ENCODE measurements at regions not wholly inside any gene's neighbourhood (a gene's known extent, or its start where the extent isn't known, plus 50 kb on each side); places are given as distances from the start of the nearest gene placed in this dataset.
A peak's percentile ranks its signal among the peaks of the same experiment; 100 is the strongest.

DNA sequence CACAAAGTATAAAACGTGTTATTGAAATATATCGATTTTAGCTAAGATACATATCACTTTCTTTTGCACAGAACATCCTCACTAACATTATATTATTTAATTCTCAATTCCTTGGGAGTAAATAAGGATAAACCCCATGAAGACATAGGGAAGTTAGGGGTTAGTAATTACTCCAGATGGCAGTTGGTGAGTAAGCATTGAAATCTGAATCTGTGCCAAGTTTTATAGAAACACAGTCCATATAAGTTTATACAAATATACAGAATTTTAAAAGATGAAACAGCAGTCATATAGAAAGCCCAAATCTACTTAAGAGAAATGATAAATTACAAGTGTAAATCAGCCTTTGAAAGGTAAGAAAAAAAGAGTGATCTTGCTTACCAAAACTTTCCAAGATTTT lies 200.4 kb upstream of the SYT10 start:
- DNase-seq (ENCODE audit: low spot score in 2 of 2) (no peak), ATAC-seq (no peak)
- Mint-ChIP-seq H3K27ac (no peak overlapping the region), H3K9me3 (peaks cover 0 to 8% of the 10 kb centered on the region in 2 donors), H3K36me3 (no peaks in the 10 kb centered on the region)

DNA sequence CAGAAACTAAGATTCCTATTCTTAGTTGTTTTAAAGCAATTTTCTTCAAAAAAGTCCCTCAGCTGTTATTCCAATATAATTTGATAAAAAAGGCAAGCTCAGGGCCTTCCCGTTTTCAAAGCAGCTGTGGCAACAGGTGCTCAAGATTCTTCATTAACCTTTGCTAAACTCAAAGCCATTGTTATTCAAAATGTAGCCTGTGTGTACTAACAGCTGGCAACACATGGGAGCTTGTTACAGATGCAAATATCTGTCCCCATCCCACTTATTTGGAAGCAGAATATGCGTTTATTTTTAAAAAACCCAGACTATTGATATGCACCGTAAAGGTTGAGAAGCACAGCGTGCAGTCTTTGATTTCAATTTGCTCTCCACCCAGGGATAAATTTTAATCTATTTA lies 210.4 kb upstream of the SYT10 start:
- ATAC-seq, result no peak
- Mint-ChIP-seq H3K36me3 (no peaks in the 10 kb centered on the region), H3K27ac (no peak overlapping the region), H3K9me3 (peaks cover 0 to 7% of the 10 kb centered on the region in 2 donors)
- DNase-seq (ENCODE audit: low spot score in 2 of 2), result no peak

DNA sequence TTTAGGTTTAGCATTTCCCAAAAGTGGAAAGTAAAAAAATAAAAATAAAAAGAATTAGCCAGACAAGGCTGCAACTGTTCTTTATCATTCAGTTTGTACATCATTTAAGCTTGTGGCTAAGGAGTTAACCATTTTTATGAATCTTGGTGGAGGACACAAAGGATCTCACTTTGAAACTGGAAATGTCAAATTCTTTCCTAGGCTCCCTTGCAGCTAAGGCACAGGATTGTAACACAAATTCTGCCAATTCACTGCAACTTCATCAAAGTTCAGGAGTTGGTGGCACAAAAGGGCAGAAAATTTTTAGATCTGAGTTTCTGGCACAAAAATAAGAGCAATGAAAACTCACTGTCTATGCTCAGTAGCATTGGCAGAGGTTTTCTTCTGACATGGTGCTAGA lies 211.2 kb upstream of the SYT10 start:
- Mint-ChIP-seq H3K27ac (no peak overlapping the region), H3K9me3 (peaks cover 0 to 7% of the 10 kb centered on the region in 2 donors)
- no peak for ATAC-seq

DNA sequence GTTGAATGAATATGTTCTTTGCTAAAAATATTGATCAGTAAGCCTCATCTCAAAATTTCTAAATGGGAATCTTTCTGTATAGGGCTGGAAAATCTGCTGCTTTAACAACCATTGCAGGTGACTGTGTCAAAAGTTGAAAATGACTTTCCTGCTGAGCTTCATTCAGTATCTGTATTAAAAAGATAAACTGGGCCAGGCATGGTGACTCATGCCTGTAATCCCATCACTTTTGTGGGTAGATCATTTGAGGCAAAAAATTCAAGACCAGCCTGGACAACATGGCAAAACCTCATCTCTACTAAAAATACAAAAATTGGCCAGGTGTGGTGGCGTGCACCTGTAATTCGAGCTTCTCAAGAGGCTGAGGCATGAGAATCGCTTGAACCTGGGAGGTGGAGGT lies 213.7 kb upstream of the SYT10 start:
- DNase-seq (ENCODE audit: low spot score in 2 of 2), result no peak
- H3K27ac Mint-ChIP-seq, result no peak overlapping the region
- peaks cover 0 to 7% of the 10 kb centered on the region in 2 donors for H3K9me3 Mint-ChIP-seq
- ATAC-seq, result no peak
- no peaks in the 10 kb centered on the region for H3K36me3 Mint-ChIP-seq

More for the DNA sequence above, 211.2 kb upstream of the SYT10 start:
- no peaks in the 10 kb centered on the region for H3K36me3 Mint-ChIP-seq
- no peak for DNase-seq (ENCODE audit: low spot score in 2 of 2)

DNA sequence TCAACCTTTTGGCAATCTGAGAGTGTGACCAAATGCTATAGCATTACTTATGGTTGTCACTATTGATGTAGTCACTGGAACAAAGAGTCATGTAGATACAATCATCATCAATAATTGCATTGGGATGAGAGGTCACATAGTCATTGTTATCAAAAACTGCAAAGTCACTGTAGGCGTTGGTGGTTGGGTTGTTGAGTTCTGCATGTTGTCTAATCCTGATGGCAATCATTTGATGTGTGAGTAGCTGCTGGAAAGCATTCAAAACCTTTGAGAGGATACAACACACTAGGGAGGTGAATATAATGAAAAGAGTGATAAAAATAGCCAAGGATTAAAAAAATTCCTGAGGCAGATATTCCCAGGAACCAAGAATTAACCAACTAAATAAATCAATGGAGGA lies 214.7 kb upstream of the SYT10 start:
- Mint-ChIP-seq H3K9me3 (peaks cover 0 to 7% of the 10 kb centered on the region in 2 donors), H3K36me3 (no peaks in the 10 kb centered on the region), H3K27ac (no peak overlapping the region)
- ATAC-seq (no peak), DNase-seq (ENCODE audit: low spot score in 2 of 2) (no peak)

DNA sequence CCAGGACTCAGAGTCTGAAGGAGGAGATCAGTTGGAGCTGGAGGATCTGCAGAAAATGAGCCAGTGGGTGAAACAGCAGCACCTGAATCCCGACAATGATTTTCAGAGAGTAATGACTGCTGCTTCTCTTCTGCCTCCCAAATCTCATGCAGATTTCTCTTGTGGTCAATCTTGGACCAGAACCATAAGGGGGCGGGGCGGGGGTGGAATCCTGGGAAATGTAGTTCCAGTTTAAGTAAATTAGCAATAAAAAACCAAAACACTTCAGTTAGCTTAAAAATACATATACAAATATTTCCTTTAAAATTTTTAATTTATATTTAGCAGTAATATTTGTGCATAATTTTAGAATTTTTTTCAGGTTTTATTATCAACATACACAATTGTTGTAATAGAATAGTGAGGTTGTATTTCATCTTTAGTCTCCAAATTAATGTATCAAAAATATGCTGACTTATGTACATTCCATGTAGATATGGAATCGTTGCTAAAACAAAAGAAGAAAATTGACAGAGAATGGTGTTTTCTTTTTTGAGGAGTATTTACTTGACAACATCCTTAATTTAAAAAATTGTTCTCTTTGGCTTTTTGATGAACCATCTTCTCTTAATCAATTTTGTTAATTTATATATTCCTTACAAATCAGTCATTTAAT lies 223.5 kb upstream of the SYT10 start:
- peaks cover 0 to 3% of the 10 kb centered on the region in 2 donors for H3K9me3 Mint-ChIP-seq
- DNase-seq (ENCODE audit: low spot score in 2 of 2) (no peak), ATAC-seq (no peak)
- no peak overlapping the region for H3K27ac Mint-ChIP-seq
- no peaks in the 10 kb centered on the region for H3K36me3 Mint-ChIP-seq

DNA sequence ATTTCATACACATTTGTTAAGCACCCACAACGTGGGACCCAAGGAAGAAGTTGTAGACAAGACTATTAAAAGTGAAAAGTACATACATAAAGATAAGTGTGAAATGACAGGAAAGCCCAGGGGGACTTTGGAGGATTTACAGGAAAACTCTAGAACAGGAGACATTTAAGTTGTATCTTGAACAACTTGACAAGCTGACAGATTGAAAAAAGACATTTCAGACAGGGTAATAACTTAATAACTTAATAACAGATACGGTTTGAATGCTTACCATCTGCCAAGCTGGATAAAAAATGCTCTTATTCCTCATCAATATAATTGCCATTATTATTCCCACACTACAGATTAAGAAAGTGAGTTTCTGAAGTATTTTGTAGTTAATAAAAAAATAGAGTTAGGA lies 229.7 kb upstream of the SYT10 start:
- DNase-seq (ENCODE audit: low spot score in 2 of 2) (no peak), ATAC-seq (no peak)
- no peaks in the 10 kb centered on the region for H3K9me3 Mint-ChIP-seq
- H3K36me3 Mint-ChIP-seq, result no peaks in the 10 kb centered on the region
- H3K27ac Mint-ChIP-seq, result no peak overlapping the region

DNA sequence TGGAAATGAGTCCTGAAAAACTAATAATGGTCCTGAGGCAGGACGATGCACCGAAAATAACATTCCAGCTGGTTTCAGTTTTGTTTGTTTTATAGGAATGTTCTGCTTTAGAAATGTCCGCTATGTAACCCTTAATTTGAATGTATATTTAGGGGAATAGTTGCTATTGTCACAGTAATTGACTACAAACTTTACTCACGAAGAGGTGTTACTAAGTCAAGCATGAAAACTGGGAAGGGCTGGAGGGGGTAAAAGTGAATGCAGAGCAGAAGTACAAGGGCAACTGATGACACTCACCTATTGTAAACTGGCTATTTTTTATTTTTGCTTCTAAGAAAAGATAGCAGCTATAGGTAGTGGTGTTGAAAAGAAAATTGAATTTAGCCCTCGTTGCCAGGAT lies 230.7 kb upstream of the SYT10 start:
- H3K36me3 Mint-ChIP-seq, result no peaks in the 10 kb centered on the region
- no peak overlapping the region for H3K27ac Mint-ChIP-seq
- no peak for DNase-seq (ENCODE audit: low spot score in 2 of 2)
- no peaks in the 10 kb centered on the region for H3K9me3 Mint-ChIP-seq
- ATAC-seq, result no peak

DNA sequence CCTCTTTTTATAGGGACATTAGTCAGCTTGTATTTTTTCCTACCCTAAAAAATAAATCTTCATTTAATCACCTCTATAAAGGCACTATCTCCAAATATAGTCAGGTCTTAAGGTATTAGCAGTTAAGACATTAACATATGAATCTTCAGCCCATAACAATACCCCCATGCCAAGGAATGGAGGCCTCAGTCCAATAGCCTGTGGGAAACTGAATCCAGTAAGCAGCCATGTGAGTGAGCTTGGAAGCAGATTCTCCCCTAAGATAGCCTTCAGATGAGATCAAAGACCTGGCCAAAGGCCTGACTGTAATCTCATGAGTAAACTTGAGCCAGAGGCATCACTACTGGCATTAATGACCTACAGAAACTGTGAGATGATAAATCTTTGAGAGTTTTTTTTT lies 232.1 kb upstream of the SYT10 start:
- no peaks in the 10 kb centered on the region for H3K36me3 Mint-ChIP-seq
- no peaks in the 10 kb centered on the region for H3K9me3 Mint-ChIP-seq
- DNase-seq (ENCODE audit: low spot score in 2 of 2) (no peak), ATAC-seq (no peak)
- peak overlapping the region in 1 of 2 donors; percentile 44 for H3K27ac Mint-ChIP-seq

DNA sequence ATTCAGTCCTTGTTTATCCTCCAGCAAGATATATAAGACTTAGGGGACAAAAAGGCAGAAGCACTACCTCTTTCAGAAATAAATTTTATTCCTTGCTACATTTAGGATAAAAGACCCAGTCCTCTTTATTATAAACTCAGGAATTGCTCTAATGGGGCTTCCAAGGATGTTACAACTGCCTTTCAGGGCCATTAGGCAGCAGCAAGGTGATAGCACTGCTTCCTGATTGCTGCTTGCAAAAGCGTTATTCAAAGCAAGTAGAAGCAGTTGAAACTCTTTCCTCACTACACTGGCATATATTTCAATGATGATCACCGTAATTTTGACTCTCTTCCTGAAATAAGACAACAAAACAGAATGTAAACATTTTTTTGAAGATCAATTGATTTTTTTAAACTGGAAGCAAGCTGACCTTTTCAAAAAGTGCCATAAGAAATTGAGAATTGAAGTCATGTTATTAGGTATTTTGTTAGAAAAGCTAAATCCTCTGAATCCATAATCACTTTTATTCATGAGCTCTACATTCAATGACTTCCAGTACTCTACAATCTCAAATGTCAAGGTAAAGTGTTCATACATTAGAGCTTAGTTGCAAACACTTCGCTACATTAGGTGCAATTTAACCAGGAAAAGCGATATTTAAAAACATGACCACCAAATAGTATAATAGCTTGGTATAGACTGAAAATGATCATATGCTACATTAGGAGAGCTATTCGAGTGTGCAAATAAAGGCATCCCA lies 233.4 kb upstream of the SYT10 start:
- ATAC-seq, result no peak
- no peaks in the 10 kb centered on the region for H3K36me3 Mint-ChIP-seq

DNA sequence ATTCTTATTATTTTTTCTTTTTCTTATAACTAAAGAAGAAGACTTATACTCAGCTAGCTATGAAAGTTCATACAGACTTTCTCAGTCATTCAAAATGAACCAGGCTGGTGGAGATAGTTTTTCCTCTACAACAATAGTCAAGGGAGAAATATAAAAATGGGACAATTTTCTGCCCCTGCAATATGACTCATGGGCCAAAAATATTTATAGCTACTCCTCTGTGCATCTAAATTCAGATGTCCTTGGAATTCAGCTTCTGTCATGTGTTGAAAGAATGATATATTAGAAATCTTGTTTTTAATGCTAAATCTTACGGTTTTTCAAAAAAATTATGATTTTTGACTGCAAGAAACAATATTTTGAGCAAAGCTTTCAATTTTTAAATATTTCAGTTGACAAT lies 237.2 kb upstream of the SYT10 start:
- Mint-ChIP-seq H3K36me3 (no peaks in the 10 kb centered on the region), H3K27ac (no peak overlapping the region), H3K9me3 (peaks cover 0 to 5% of the 10 kb centered on the region in 2 donors)
- no peak for ATAC-seq
- DNase-seq (ENCODE audit: low spot score in 2 of 2), result no peak

More for the DNA sequence above, 233.4 kb upstream of the SYT10 start:
- Mint-ChIP-seq H3K9me3 (no peaks in the 10 kb centered on the region), H3K27ac (no peak overlapping the region)
- DNase-seq (ENCODE audit: low spot score in 2 of 2), result no peak

DNA sequence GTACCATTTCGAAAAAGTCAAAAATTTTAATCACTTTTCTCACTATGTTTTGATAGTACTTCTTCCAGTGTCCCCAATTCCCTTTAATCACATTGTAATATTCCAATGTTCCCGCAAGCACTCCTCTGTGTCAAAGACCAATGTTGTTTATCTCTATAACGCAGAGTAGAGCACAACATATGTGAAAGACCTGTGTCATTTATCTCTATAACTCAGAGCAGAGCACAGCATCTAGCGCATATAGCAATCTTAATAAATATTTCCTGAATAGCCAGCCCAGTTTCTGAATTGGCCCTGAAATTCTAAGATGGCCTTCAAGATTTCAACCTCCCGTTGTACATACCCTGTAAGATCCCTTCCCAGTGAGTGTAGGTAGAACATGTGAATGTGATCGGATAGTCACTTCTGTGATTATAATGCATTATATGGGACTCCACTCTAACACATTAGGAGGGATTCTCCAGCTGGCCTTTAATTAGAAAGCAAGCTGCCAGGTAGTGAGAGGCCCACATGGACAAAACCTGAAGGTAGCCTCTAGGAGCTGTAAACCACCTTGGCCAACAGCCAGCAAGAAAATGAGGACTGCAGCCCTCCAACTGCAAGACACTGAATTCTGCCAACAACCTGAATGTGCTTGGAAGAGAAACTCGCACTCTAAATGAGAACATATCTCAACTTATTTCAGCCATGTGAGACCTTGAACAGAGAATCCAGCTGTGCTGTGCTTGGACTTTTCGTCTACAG lies 238.8 kb upstream of the SYT10 start:
- Mint-ChIP-seq H3K9me3 (peaks cover 0 to 5% of the 10 kb centered on the region in 2 donors), H3K27ac (no peak overlapping the region), H3K36me3 (no peaks in the 10 kb centered on the region)
- DNase-seq (ENCODE audit: low spot score in 2 of 2) (no peak), ATAC-seq (no peak)

DNA sequence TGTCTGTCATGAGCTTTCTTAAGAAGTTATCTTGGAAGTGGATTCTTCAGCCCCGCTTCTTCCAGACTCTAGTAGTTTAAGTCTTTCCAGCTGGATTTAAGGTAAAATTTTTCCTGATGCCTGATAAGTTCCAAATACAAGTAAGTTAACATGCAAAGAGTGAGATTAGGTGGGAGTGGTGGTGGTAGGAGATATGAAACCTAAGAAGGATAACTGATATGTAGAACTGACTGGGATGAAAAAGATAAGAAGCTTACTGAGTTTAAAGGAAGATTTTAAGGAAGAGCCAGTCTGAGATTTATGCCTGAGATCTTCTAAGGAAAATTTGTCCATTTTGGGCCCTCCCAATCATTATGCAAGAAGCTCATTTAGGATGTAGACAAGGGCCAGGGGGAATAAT lies 250.9 kb upstream of the SYT10 start:
- Mint-ChIP-seq H3K27ac (no peak overlapping the region), H3K36me3 (peaks cover 0 to 5% of the 10 kb centered on the region in 2 donors), H3K9me3 (peaks cover 6 to 14% of the 10 kb centered on the region in 2 donors)
- DNase-seq (ENCODE audit: low spot score in 2 of 2) (no peak), ATAC-seq (no peak)

DNA sequence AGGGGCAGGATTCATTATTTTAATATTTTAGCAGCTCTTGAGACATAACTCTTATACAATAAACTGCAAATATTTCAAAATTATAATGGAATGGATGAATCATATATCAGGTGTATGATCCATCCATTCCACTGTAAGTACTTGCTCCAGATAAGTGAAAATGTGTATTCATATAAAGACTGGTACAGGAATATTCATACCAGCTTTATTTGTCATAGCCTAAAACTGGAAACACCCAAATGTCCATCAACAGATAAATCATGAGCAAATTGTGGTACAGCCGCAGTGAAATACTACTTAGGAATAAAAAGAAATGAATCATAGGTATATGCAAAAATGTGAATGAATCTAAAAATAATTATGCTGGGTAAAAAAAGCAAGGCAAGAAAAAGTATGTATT lies 263.6 kb upstream of the SYT10 start:
- DNase-seq (ENCODE audit: low spot score in 2 of 2) (no peak), ATAC-seq (no peak)
- Mint-ChIP-seq H3K27ac (no peak overlapping the region), H3K9me3 (peaks cover 4 to 9% of the 10 kb centered on the region in 2 donors), H3K36me3 (no peaks in the 10 kb centered on the region)

DNA sequence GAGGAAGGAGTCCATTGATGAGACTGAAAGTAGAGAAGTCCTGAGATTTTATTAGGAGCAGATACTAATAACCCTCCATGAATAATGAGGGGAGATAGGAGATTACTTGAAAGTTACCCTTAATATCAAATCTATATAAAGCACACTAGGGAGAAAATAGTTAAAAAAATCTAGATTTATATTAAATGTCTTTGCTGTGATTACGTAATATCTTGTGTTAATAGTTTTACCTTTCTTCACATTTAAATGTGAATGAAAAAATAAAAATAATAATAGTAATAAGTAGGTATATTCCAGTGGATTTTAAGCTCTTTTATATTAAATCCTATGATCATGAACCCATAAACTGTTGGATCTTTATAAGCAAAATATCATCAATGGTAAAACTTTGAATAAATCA lies 267.3 kb upstream of the SYT10 start:
- no peaks in the 10 kb centered on the region for H3K36me3 Mint-ChIP-seq
- no peak for ATAC-seq

DNA sequence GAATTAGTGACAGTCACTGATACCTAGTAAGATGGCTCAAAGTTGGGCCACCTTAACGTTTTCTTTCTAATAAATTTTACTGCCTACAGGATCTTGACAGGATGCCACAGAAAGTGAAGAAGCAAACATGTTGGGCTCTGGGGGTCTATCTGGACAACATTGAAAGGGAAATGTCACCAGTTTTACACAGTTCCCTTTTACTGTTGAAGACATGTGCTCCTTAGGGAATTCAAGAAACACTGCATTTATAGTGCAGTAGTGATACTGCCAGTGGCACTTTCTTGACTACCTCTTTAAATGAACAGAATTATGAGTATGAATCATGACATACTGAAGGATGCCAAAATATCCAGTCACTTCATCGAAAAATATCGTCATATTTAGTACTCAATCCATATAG lies 269.3 kb upstream of the SYT10 start:
- no peak overlapping the region for H3K27ac Mint-ChIP-seq
- ATAC-seq (no peak), DNase-seq (ENCODE audit: low spot score in 2 of 2) (no peak)
- no peaks in the 10 kb centered on the region for H3K36me3 Mint-ChIP-seq
- H3K9me3 Mint-ChIP-seq, result peaks cover 8% of the 10 kb centered on the region in 2 donors

More for the DNA sequence above, 267.3 kb upstream of the SYT10 start:
- DNase-seq (ENCODE audit: low spot score in 2 of 2), result no peak
- H3K27ac Mint-ChIP-seq, result no peak overlapping the region
- H3K9me3 Mint-ChIP-seq, result peaks cover 4 to 8% of the 10 kb centered on the region in 2 donors

DNA sequence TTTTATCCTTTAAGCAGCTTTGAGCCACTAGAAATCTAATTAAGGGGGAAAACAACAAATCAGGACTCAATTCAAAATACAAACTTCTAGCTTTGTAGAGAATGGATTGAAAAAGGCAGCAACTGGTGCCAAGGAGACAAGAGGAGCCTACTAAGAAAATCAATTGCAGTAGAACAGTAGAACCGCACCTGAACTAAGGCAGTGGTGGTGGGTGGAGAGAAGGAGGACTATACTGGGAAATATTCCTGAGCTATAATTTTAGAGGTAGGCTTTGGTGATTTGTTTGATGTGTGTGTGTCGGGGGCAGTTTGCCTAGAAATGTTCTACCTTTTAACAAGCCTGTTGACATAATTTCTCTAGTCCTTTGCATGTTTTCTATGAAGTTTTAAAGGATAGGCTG lies 270.9 kb upstream of the SYT10 start:
- no peak for DNase-seq (ENCODE audit: low spot score in 2 of 2)
- no peak overlapping the region for H3K27ac Mint-ChIP-seq
- no peaks in the 10 kb centered on the region for H3K36me3 Mint-ChIP-seq
- ATAC-seq, result no peak
- H3K9me3 Mint-ChIP-seq, result peaks cover 8% of the 10 kb centered on the region in 2 donors

Measured in activated naive CD4-positive, alpha-beta T cell treated with anti-CD3 and anti-CD28 coated beads, Interleukin-2, amount 50 U/mL, for 72 hours (primary cell).